Tibial artery (tissue), 4 donors: ENCODE measurements at regions not wholly inside any gene's neighbourhood (a gene's known extent, or its start where the extent isn't known, plus 50 kb on each side); places are given as distances from the start of the nearest gene placed in this dataset.

Experiments used
- DNase-seq, 2 donors: peaks; one replicate each; pipeline ENCODE4 v3.0.0-alpha.2; 2019
- H3K27ac ChIP-seq, 2 donors: fragments of 200-600 bp; sonication (generic) in 1 of 2; 1 replicate in 1 of 2; 2 replicates in 1 of 2; pipeline ENCODE4 v1.5.1; 2018 to 2019; ENCODE audit warnings: mild to moderate bottlenecking in 1 of 2
- H3K27me3 ChIP-seq, 2 donors: fragments of 200-600 bp; sonication (generic) in 1 of 2; one replicate each; pipeline versions ENCODE4 v1.5.1 to v1.6.0; 2016 to 2019
- H3K36me3 ChIP-seq, 3 donors: fragments of 200-600 bp; sonication (generic) in 2 of 3; one replicate each; pipeline ENCODE4 v1.5.1; 2016 to 2019; ENCODE audit warnings: mild to moderate bottlenecking in 2 of 3
- H3K4me1 ChIP-seq, 4 donors: fragments of 200-600 bp; sonication (generic) in 2 of 4; 1 replicate in 3 of 4; 2 replicates in 1 of 4; pipeline ENCODE4 v1.5.1; 2016 to 2019
- H3K4me3 ChIP-seq, 2 donors: fragments of 200-600 bp; sonication (generic) in 1 of 2; 1 replicate in 1 of 2; 2 replicates in 1 of 2; pipeline ENCODE4 v1.5.1; 2018 to 2019; ENCODE audit warnings: mild to moderate bottlenecking in 2 of 2
- H3K9me3 ChIP-seq, 3 donors: fragments of 200-600 bp; sonication (generic) in 1 of 3; one replicate each; pipeline ENCODE4 v1.5.1; 2016 to 2019
- intact Hi-C: fragments of 100-400 bp; cut with DNase I; formaldehyde crosslinking; loops from one replicate; pipeline ENCODE4 v1.15.0; 2023; ENCODE audit warnings: low total_unique reads
- TF ChIP-seq, protein P1 (sequence below), 2 experiments: fragments of 200-600 bp in 1 of 2; fragments of 450-650 bp in 1 of 2; IDR thresholded peaks; one replicate each; pipeline ENCODE4 v1.5.1; 2017 to 2019; ENCODE audit warnings: antibody characterized with exemption in 2 of 2, mild to moderate bottlenecking in 1 of 2, moderate library complexity in 1 of 2

DNA sequence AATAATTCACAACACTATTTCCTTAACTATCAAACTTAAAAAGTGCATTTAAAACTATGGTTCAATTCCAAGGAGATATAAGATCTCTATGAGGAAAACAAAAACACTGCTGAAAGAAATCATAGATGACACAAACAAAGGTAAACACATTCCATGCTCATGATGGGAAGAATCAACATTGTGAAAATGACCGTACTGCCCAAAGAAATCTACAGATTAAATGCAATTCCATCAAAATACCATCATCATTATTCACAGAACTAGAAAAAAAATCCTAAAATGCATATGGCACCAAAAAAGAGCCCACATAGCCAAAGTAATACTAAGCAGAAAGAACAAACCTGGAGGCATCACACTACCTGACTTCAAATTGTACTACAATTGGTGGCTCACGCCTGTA lies 159.9 kb upstream of the EEPD1 start:
- Histone ChIP-seq H3K27me3 (no peaks in the 10 kb centered on the region), H3K9me3 (no peaks in the 10 kb centered on the region), H3K4me3 (no peak overlapping the region), H3K4me1 (peaks cover 0 to 13% (median 11%) of the 10 kb centered on the region in 4 donors), H3K36me3 (no peaks in the 10 kb centered on the region), H3K27ac (no peak overlapping the region)
- DNase-seq, result no peak
- intact Hi-C loops, result no loop called here
- TF ChIP-seq, protein P1, sequence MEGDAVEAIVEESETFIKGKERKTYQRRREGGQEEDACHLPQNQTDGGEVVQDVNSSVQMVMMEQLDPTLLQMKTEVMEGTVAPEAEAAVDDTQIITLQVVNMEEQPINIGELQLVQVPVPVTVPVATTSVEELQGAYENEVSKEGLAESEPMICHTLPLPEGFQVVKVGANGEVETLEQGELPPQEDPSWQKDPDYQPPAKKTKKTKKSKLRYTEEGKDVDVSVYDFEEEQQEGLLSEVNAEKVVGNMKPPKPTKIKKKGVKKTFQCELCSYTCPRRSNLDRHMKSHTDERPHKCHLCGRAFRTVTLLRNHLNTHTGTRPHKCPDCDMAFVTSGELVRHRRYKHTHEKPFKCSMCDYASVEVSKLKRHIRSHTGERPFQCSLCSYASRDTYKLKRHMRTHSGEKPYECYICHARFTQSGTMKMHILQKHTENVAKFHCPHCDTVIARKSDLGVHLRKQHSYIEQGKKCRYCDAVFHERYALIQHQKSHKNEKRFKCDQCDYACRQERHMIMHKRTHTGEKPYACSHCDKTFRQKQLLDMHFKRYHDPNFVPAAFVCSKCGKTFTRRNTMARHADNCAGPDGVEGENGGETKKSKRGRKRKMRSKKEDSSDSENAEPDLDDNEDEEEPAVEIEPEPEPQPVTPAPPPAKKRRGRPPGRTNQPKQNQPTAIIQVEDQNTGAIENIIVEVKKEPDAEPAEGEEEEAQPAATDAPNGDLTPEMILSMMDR (IDR thresholded peaks at IDR 0.05), result no peak

DNA sequence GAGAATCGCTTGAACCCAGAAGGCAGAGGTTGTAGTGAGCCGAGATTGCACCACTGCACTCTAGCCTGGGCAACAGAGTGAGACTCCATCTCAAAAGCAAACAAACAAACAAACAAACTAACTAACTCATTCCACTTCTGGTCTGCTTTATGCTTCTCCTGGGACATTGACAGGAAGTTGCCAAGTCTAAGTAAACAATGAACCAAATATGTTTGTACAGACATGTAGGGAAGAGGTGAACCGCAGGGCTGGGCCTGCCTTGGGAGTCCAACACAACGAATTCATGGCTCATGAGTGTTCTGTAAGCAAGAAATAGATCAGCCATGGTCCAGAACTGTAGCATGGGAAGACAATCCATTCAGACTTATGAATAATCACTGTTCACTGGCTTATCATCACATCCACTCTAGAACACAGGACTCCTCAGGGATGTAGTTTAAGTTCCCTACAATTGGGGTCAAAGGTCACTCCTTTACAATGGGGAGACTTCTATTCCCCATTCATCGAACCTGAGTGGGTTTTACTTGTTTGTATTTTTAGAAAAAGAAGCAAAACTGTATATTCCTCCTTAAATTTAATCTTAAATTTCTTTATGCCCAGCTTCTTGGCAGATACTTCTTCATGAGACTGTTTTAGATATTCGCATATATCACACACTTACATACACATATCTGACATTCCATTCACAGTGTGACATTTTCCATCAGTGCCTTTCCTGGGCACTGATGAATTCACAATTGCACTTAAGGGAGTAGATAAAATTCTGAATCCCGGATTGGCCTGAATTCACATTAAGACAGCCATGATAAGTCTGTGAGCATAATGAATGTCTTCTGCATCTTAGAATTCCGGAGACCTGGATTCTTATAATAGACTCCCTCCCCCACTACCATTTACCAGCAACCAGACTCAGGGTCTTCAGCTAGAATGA lies 159.1 kb upstream of the EEPD1 start:
- intact Hi-C loops, result no loop called here
- Histone ChIP-seq H3K4me3 (no peak overlapping the region), H3K9me3 (no peaks in the 10 kb centered on the region), H3K27ac (no peak overlapping the region), H3K4me1 (peaks cover 0 to 5% (median 4%) of the 10 kb centered on the region in 4 donors), H3K27me3 (no peaks in the 10 kb centered on the region), H3K36me3 (no peaks in the 10 kb centered on the region)
- TF ChIP-seq, protein P1 (IDR thresholded peaks at IDR 0.05), result no peak
- no peak for DNase-seq

DNA sequence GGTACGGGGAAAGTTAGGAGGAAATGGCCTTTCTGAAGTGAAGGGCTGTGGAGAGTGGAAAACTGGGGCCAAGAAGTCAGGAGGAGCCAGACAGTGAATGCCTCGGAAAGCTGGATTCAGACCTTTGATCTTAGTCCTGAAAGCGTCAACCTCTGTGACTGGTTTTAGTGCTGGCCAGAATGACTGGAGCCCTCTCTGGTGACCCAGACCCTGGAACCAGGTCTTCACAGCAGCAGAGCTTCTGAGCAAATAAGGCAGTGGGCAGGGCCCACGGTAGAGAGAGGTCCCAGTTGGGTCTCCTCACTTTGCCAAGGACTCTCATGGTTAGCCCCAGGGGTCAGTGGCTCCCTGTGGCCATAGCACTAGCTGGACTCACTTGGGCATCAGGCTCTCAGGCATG lies 157.7 kb upstream of the EEPD1 start:
- Histone ChIP-seq H3K4me1 (no peaks in the 10 kb centered on the region), H3K36me3 (no peaks in the 10 kb centered on the region)
- intact Hi-C loops, result no loop called here

DNA sequence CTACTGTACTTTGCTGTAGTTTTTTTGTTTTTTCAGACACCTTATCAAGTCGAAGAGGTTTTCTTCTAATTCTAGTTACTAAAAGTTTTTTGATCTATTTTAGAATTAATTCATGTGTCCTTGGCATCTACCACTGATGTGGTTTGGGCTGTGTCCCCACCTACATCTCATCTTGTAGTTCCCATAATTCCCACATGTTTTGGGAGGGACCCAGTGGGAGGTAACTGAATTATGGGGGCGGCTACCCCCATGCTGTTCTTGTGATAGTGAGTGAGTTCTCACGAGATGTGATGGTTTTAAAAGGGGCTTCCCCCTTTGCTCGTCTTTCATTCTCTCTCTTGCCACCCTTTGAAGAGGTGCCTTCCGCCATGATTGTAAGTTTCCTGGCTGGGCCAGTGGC lies 154.6 kb upstream of the EEPD1 start:
- TF ChIP-seq, protein P1 (IDR thresholded peaks at IDR 0.05), result no peak
- no peaks in the 10 kb centered on the region for H3K36me3 ChIP-seq
- no peak for DNase-seq

More for the DNA sequence above, 157.7 kb upstream of the EEPD1 start:
- no peak overlapping the region for H3K4me3 ChIP-seq
- H3K27me3 ChIP-seq, result no peaks in the 10 kb centered on the region
- H3K9me3 ChIP-seq, result no peaks in the 10 kb centered on the region
- TF ChIP-seq, protein P1 (IDR thresholded peaks at IDR 0.05), result no peak
- no peak for DNase-seq
- H3K27ac ChIP-seq, result no peak overlapping the region

DNA sequence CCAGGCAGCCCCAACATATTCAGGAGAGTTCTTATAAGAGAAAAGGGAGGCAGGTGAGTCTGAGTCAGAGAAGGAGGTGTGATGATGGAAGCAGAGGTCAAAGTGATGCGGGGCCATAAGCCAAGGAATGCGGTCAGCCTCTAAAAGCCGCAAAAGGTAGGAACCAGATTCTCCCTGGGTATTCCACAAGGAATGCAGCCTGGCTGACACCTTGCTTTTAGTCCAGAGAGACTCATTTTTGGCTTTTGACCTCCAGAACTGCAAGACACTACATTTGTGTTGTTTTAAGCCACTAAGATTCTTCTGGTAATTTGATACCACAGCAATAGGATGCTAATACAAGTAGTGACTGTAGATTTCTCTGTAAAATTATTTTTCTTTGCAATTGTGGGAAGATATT lies 151.5 kb upstream of the EEPD1 start:
- no peak overlapping the region for H3K4me3 ChIP-seq
- TF ChIP-seq, protein P1 (IDR thresholded peaks at IDR 0.05), result no peak
- no peaks in the 10 kb centered on the region for H3K9me3 ChIP-seq
- no peaks in the 10 kb centered on the region for H3K27me3 ChIP-seq
- DNase-seq, result no peak
- no peaks in the 10 kb centered on the region for H3K36me3 ChIP-seq
- intact Hi-C loops, result no loop called here
- H3K27ac ChIP-seq, result no peak overlapping the region
- no peaks in the 10 kb centered on the region for H3K4me1 ChIP-seq

More for the DNA sequence above, 154.6 kb upstream of the EEPD1 start:
- H3K4me1 ChIP-seq, result no peaks in the 10 kb centered on the region
- H3K4me3 ChIP-seq, result no peak overlapping the region
- H3K9me3 ChIP-seq, result no peaks in the 10 kb centered on the region
- H3K27me3 ChIP-seq, result no peaks in the 10 kb centered on the region
- intact Hi-C loops, result no loop called here
- H3K27ac ChIP-seq, result no peak overlapping the region
